WTC11 (cell line): ENCODE measurements at regions not wholly inside any gene's neighbourhood (a gene's known extent, or its start where the extent isn't known, plus 50 kb on each side); places are given as distances from the start of the nearest gene placed in this dataset.

Experiments
- ATAC-seq: fragments of 200-7000 bp; cut with Tn5 transposase; 2 replicates; pipeline ENCODE4 v1.10.0; 2021; ENCODE audit warnings: mild to moderate bottlenecking, moderate library complexity
- CTCF ChIA-PET: fragments of 300-600 bp; sonication (Branson Sonifier 250); formaldehyde crosslinking; loops from one replicate; lab custom pipeline; 2021; ENCODE audit warnings: antibody characterized with exemption; lab: Charles Lee
- POLR2A ChIA-PET: fragments of 350-600 bp; sonication (Branson Sonifier 250); formaldehyde crosslinking; loops from one replicate; lab custom pipeline; 2021; ENCODE audit warnings: antibody characterized with exemption; lab: Charles Lee
- DNase-seq: peaks from one replicate; pipeline ENCODE4 v3.0.0; 2021; ENCODE audit warnings: low spot score
- H3K27ac Mint-ChIP-seq: 2 replicates; pipeline ENCODE4 v1.8.0; 2021; ENCODE audit warnings: mixed read lengths
- H3K27me3 Mint-ChIP-seq: 2 replicates; pipeline ENCODE4 v1.8.0; 2021; ENCODE audit warnings: low read depth, mild to moderate bottlenecking, moderate library complexity, mixed read lengths
- H3K36me3 Mint-ChIP-seq: 2 replicates; pipeline ENCODE4 v1.8.0; 2021; ENCODE audit warnings: mixed read lengths
- H3K4me1 Mint-ChIP-seq: 2 replicates; pipeline ENCODE4 v1.8.0; 2022; ENCODE audit warnings: mixed read lengths
- H3K4me3 Mint-ChIP-seq: 2 replicates; pipeline ENCODE4 v1.8.0; 2021; ENCODE audit warnings: mild to moderate bottlenecking, moderate library complexity, mixed read lengths
- H3K9me3 Mint-ChIP-seq: 2 replicates; pipeline ENCODE4 v1.8.0; 2021; ENCODE audit warnings: mixed read lengths
- ATF2 ChIP-seq: sonication (generic); formaldehyde crosslinking; IDR thresholded peaks from 2 replicates; pipeline ENCODE4 v1.8.1; 2022; ENCODE audit warnings: low read depth, missing genetic modification reagents, borderline replicate concordance
- ATF3 ChIP-seq: sonication (generic); formaldehyde crosslinking; conservative IDR thresholded peaks from 2 replicates; pipeline ENCODE4 v1.8.1; 2022; ENCODE audit warnings: mild to moderate bottlenecking, missing genetic modification reagents
- CREM ChIP-seq: sonication (generic); formaldehyde crosslinking; IDR thresholded peaks from 2 replicates; pipeline ENCODE4 v1.8.1; 2022; ENCODE audit warnings: mild to moderate bottlenecking, missing genetic modification reagents, moderate library complexity
- CTCF ChIP-seq: fragments of 200-600 bp; IDR thresholded peaks from 2 replicates; pipeline ENCODE4 v1.8.0; 2022; ENCODE audit warnings: antibody characterized with exemption
- EMX1 ChIP-seq: fragments of 250-450 bp; sonication (Bioruptor Pico); IDR thresholded peaks from 2 replicates; pipeline ENCODE4 v1.8.0; 2021; ENCODE audit warnings: mild to moderate bottlenecking
- MYBL2 ChIP-seq: sonication (generic); formaldehyde crosslinking; IDR thresholded peaks from 2 replicates; pipeline ENCODE4 v1.8.1; 2023; ENCODE audit warnings: mild to moderate bottlenecking, moderate library complexity, missing genetic modification reagents
- NFATC4 ChIP-seq: fragments of 250-450 bp; sonication (Bioruptor Pico); IDR thresholded peaks from 2 replicates; pipeline ENCODE4 v1.9.0; 2021; ENCODE audit warnings: mild to moderate bottlenecking
- NFYB ChIP-seq: sonication (generic); formaldehyde crosslinking; conservative IDR thresholded peaks from 2 replicates; pipeline ENCODE4 v1.8.0; 2022; ENCODE audit warnings: low read depth, missing genetic modification reagents
- NR1H2 ChIP-seq: sonication (generic); formaldehyde crosslinking; IDR thresholded peaks from 2 replicates; pipeline ENCODE4 v1.9.0; 2021; ENCODE audit warnings: mild to moderate bottlenecking, moderate library complexity, missing genetic modification reagents
- NR2C2 ChIP-seq: sonication (generic); formaldehyde crosslinking; IDR thresholded peaks from 2 replicates; pipeline ENCODE4 v1.8.0; 2022; ENCODE audit warnings: mild to moderate bottlenecking, missing genetic modification reagents
- PREB ChIP-seq: sonication (generic); formaldehyde crosslinking; IDR thresholded peaks from 2 replicates; pipeline ENCODE4 v1.8.1; 2022; ENCODE audit warnings: mild to moderate bottlenecking, missing genetic modification reagents, moderate library complexity, borderline replicate concordance
- RORB ChIP-seq: fragments of 250-450 bp; sonication (Bioruptor Pico); IDR thresholded peaks from 2 replicates; pipeline ENCODE4 v1.9.0; 2021; ENCODE audit warnings: mild to moderate bottlenecking
- ZBTB43 ChIP-seq: sonication (generic); formaldehyde crosslinking; IDR thresholded peaks from 2 replicates; pipeline ENCODE4 v1.8.1; 2023; ENCODE audit warnings: mild to moderate bottlenecking, missing genetic modification reagents
- ZNF263 ChIP-seq: sonication (generic); formaldehyde crosslinking; IDR thresholded peaks from 2 replicates; pipeline ENCODE4 v1.8.1; 2022; ENCODE audit warnings: low read depth, mild to moderate bottlenecking, moderate library complexity, missing genetic modification reagents
- ZNF317 ChIP-seq: sonication (generic); formaldehyde crosslinking; IDR thresholded peaks from 2 replicates; pipeline ENCODE4 v1.8.1; 2023; ENCODE audit warnings: low read depth, mild to moderate bottlenecking, moderate library complexity, missing genetic modification reagents, borderline replicate concordance
- ZNF396 ChIP-seq: fragments of 250-450 bp; sonication (Bioruptor Pico); IDR thresholded peaks from 2 replicates; pipeline ENCODE4 v1.8.0; 2021; ENCODE audit warnings: mild to moderate bottlenecking, moderate library complexity, borderline replicate concordance
- ZNF423 ChIP-seq: fragments of 250-450 bp; sonication (Bioruptor Pico); IDR thresholded peaks from 2 replicates; pipeline ENCODE4 v2.1.2; 2022; ENCODE audit warnings: mild to moderate bottlenecking, moderate library complexity
- TF ChIP-seq, protein P1 (sequence below): sonication (generic); formaldehyde crosslinking; IDR thresholded peaks from 2 replicates; pipeline ENCODE4 v1.8.1; 2022; ENCODE audit warnings: missing genetic modification reagents, borderline replicate concordance
- TF ChIP-seq, protein P2 (sequence below): fragments of 250-450 bp; sonication (Bioruptor Pico); IDR thresholded peaks from 2 replicates; pipeline ENCODE4 v1.9.0; 2021; ENCODE audit warnings: mild to moderate bottlenecking

DNA sequence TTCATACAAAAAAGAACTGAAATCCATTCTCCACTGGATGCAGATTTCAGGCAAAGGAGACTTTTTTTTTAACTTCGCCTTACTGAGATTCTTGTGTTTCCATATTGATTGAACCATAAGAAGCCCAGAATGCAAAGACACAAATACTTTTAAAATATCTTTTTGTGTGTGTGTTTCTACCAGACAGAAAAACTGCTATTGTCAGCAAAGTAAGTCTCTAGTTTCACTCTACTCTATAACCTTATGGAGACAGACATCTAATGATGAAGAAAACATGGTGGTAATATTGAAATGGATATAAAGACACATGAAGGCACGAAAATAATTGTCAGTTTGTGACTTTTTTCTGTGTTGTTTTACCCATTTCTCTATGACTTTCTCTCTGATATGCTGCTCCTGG lies 260.3 kb upstream of the RORB start (continued):
- TF ChIP-seq ZBTB43 (CRISPR knock-in tag) (no peak), ATF2 (CRISPR knock-in tag) (no peak)
- TF ChIP-seq, protein P1, sequence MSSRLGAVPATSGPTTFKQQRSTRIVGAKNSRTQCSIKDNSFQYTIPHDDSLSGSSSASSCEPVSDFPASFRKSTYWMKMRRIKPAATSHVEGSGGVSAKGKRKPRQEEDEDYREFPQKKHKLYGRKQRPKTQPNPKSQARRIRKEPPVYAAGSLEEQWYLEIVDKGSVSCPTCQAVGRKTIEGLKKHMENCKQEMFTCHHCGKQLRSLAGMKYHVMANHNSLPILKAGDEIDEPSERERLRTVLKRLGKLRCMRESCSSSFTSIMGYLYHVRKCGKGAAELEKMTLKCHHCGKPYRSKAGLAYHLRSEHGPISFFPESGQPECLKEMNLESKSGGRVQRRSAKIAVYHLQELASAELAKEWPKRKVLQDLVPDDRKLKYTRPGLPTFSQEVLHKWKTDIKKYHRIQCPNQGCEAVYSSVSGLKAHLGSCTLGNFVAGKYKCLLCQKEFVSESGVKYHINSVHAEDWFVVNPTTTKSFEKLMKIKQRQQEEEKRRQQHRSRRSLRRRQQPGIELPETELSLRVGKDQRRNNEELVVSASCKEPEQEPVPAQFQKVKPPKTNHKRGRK = no peak

DNA sequence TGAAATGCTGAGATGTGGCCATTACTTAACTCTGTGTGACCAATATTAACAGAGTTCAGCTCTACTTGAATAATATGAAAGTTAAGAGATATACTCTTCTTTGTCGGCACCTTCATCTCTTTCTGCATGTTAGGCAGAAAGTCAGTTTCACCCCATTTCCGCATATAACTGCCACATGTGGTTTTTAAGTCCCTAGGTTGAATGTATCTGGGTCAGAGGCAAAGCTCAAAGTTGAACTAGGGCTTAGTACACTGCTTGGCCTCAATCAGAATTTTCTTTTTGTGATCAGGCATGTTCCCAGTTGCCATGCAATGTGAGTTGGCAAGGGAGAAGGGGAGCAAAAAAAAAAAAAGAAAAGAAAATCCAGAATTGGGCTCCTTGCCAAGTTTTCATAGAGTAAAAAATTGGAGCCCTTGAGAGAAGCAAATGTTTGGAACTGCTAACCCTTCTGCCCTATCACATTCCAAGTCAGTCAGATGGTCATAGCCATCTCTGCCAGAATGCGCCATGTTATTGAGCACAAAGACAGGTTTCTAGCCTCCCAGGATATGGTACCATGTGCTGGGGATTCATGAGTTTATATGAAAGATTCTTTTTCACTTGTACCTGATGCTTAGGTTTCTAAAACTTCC lies 251.2 kb upstream of the RORB start:
- no peak overlapping the region for H3K27ac Mint-ChIP-seq
- DNase-seq (no peak), ATAC-seq (no peak)
- H3K4me1 Mint-ChIP-seq = no peaks in the 10 kb centered on the region
- ChIA-PET CTCF (no interaction called here), POLR2A (no interaction called here)
- TF ChIP-seq PREB (CRISPR knock-in tag) = no peak
- TF ChIP-seq ZNF317 (CRISPR knock-in tag) = no peak
- no peak for TF ChIP-seq CTCF
- no peak for TF ChIP-seq EMX1 (CRISPR knock-in tag)
- TF ChIP-seq ZNF396 = no peak
- no peak for TF ChIP-seq NFATC4 (CRISPR knock-in tag)
- no peak for TF ChIP-seq RORB (CRISPR knock-in tag)
- no peak for TF ChIP-seq ZNF263 (CRISPR knock-in tag)
- no peak for TF ChIP-seq MYBL2
- no peak for TF ChIP-seq CREM
- TF ChIP-seq ATF3 (CRISPR knock-in tag) = no peak
- TF ChIP-seq ZBTB43 (CRISPR knock-in tag) = no peak
- no peak for TF ChIP-seq NFYB
- TF ChIP-seq, protein P2, sequence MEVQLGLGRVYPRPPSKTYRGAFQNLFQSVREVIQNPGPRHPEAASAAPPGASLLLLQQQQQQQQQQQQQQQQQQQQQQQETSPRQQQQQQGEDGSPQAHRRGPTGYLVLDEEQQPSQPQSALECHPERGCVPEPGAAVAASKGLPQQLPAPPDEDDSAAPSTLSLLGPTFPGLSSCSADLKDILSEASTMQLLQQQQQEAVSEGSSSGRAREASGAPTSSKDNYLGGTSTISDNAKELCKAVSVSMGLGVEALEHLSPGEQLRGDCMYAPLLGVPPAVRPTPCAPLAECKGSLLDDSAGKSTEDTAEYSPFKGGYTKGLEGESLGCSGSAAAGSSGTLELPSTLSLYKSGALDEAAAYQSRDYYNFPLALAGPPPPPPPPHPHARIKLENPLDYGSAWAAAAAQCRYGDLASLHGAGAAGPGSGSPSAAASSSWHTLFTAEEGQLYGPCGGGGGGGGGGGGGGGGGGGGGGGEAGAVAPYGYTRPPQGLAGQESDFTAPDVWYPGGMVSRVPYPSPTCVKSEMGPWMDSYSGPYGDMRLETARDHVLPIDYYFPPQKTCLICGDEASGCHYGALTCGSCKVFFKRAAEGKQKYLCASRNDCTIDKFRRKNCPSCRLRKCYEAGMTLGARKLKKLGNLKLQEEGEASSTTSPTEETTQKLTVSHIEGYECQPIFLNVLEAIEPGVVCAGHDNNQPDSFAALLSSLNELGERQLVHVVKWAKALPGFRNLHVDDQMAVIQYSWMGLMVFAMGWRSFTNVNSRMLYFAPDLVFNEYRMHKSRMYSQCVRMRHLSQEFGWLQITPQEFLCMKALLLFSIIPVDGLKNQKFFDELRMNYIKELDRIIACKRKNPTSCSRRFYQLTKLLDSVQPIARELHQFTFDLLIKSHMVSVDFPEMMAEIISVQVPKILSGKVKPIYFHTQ (CRISPR knock-in tag) = no peak
- no peak for TF ChIP-seq NR1H2 (CRISPR knock-in tag)
- TF ChIP-seq NR2C2 (CRISPR knock-in tag) = no peak
- TF ChIP-seq ZNF423 (CRISPR knock-in tag) = no peak
- H3K36me3 Mint-ChIP-seq = no peaks in the 10 kb centered on the region
- H3K27me3 Mint-ChIP-seq = no peaks in the 10 kb centered on the region
- H3K4me3 Mint-ChIP-seq = no peak overlapping the region
- H3K9me3 Mint-ChIP-seq = peaks cover 28% of the 10 kb centered on the region
